C1 segment of cervical spinal cord (tissue), 14 donors: ENCODE measurements at regions not wholly inside any gene's neighbourhood (a gene's known extent, or its start where the extent isn't known, plus 50 kb on each side); places are given as distances from the start of the nearest gene placed in this dataset.

Source experiments
- DNase-seq, 14 donors: peaks; one replicate each; lab custom pipeline; 2025; lab: John Stamatoyannopoulos, UW

GRCh38 chr9:82313697-82314096 is 325.1 kb downstream of the SPATA31D1 start:
- no peak for DNase-seq

DNA sequence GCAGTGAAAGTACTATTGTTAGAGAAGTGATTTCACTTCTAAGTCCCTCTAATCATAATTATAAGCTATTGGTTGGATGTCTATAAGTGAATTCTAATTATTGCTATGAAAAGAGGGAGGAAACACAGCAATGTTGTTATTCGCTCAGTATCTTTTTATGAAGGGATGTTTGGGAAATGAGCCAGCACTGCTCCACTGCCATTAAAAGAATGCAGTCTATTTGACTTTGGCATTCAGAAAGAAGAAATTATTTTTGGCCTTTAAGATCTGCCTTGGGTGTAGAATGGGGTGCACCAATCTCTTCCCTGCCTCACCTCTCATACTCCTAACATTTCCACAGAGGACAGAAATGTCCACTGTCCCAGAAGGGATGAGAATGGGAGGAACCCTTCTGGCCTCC is 332.0 kb downstream of the SPATA31D1 start:
- DNase-seq, result no peak

GRCh38 chr9:82325907-82326306 is 337.3 kb downstream of the SPATA31D1 start:
- DNase-seq, result no peak

- DNase-seq, result no peak
Observed at GRCh38 chr9:82327641-82328040, 339.1 kb downstream of the SPATA31D1 start.

DNA sequence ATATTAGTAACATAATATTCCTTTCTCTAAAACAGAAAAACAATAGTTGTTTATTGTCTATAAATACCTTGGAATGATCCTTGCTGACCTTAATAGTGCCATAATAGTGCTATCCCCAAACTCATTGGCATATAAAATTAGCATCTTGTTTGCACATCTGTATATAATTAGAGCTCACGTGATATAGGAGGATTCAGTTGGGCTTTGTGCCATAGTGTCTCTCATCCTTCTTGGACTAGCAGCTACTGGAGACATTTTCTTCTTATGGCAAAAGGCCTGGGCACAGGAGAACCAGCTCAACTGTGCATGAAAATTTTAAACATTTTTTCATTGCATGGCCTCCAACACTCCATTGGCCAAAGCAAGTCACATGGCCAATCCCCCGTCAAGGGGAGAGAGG is 342.5 kb downstream of the SPATA31D1 start:
- no peak for DNase-seq

GRCh38 chr9:82332018-82332773 is 343.6 kb downstream of the SPATA31D1 start:
- no peak for DNase-seq

- DNase-seq, result no peak
Observed at GRCh38 chr9:82332774-82333152, 344.2 kb downstream of the SPATA31D1 start.

DNA sequence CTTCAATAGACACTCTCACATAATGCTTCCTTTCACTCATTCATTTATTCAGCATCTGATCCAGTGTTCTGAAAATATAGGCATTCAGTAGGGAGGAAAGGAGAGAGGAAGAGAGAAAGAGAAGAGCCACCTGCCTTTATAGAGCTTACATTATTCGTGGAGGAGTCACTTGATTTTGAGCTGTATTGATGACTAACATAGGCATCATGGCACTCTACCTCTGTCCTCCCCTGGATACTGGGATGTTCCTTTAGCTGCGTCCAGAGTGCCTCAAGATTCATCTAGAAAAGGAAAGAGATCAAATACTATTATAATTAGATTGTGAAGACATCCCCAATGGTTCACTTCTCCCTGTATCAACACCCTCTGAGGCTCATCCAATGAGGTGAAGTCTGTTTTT is 345.1 kb downstream of the SPATA31D1 start:
- no peak for DNase-seq

DNA sequence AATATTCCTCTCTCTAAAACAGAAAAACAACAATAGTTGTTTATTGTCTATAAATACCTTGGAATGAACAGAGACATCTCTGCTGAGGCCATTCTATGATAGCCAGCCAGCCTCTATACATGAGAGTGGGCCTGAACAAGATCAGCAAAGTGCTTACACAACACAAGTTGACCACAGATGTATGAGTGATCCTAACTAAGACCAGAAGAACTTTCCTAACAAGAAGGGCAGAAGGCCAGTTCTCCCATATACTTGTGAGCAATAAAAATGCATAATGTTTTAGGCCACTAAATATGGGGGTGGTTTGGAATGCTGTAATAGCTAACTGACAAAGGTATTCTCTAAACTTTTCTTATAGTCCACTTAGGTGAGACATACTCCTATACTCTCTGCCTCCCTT is 345.7 kb downstream of the SPATA31D1 start:
- no peak for DNase-seq

DNA sequence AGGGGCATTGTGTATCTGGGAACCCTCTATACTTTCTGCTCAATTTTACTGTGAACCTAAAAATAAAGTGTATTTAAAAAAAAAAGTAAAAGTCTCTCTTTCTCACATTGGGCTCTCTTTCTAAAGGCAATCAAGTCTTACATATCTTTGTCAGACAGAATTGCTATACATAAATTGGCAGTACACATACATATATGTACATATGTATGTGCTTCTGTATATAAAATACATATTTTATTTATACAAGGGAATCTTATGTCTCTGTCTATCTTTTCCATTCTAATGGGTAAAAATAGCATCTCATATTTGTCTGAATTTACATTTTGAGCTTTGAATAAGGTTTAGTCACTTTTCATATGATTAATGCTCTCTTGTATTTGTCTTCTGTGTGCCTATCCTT is 348.8 kb downstream of the SPATA31D1 start:
- DNase-seq, result no peak

- DNase-seq, result no peak
Observed at GRCh38 chr9:82342046-82342445, 353.5 kb downstream of the SPATA31D1 start.

DNA sequence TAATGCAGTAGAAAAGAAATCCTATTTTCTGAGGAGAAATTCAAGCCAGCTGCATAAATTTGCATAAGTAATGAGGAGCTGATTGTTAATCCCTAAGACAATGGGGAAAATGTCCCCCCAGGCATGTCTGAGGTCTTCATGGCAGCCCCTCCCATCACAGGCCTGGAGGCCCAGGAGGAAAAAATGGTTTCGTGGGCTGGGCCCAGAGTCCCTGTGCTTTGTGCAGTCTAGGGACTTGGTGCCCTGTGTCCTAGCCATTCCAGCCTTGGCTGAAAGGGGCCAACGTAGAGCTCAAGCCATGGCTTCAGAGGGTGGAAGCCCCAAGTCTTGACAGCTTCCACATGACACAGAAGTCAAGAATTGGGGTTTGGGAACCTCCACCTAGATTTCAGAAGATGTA is 357.5 kb downstream of the SPATA31D1 start:
- DNase-seq, result no peak

DNA sequence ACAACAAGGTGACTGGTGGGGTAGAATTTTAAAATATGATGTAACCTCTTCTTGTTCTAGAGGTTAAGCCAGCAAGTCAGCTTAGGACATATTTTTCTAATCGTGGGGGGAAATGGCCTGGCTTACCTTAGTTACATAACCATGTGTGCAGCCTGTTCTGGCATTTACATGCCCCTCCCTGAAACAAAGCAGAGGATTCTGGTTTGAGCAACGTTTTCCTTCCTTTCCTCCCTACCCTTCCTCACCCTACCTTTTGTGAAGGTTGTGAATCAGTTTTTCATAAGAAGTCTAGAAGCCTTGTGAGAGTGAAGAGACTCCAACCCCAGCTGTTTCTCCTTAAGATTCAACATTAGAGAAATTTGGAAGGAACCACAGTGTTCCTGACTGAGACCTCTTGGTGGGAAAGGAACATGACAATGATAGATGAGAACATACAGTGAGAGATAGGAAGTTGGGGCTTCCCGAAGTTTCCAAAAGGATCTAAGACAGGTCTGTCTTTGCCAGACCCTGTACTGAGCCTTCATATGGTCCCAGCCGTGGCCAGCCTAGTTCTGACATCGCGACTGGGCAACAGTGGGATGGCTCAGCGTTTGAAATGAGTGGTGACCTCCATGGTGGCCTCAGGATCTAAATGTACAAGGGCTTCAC is 365.2 kb downstream of the SPATA31D1 start:
- no peak for DNase-seq

- no peak for DNase-seq
Observed at GRCh38 chr9:82354279-82354659, 365.7 kb downstream of the SPATA31D1 start.

GRCh38 chr9:82356131-82356530 is 367.6 kb downstream of the SPATA31D1 start:
- no peak for DNase-seq

- DNase-seq, result no peak
Observed at GRCh38 chr9:82356871-82357270, 368.3 kb downstream of the SPATA31D1 start.

DNA sequence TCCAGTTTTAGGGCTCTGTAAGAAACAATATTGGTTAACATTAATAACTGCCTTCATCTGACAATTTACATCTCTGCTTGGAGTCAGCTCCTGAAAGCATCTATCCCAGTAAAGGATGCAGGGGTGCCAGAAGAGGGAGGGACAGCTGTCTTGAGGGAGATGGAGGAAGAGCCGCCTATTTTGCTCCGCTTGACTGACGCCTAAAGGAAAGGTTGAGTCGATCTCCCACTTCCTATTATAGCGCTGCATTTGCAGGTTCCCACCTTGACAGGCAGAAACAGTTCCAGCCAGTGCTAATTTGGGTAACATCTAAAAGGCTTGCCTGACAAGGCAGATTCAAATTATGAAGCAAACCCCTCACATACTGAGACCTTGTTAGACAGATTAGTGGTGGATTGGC is 374.6 kb downstream of the SPATA31D1 start:
- no peak for DNase-seq

- no peak for DNase-seq
Observed at GRCh38 chr9:82363682-82364081, 375.1 kb downstream of the SPATA31D1 start.

- DNase-seq, result no peak
Observed at GRCh38 chr9:82367016-82367415, 378.4 kb downstream of the SPATA31D1 start.

DNA sequence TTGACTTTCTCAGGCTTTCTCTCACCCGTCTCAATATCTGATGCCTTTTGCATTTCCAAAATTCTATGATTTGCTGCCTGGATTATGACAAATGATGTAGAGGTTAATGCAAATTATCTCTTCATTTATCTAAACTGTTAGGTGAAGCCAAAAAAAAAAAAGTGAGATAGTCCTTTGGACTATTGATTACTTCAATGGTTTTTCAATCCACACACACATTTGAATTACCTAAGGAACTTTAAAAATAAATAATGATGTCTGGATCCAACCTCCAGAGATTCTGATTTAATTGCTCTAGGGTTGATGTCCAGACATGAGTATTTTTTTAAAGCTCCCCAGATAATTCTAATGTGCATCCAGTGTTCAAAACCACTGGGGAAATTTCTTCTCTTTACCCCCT is 379.4 kb downstream of the SPATA31D1 start:
- DNase-seq, result no peak

- DNase-seq, result no peak
Observed at GRCh38 chr9:82369251-82369945, 380.8 kb downstream of the SPATA31D1 start.

DNA sequence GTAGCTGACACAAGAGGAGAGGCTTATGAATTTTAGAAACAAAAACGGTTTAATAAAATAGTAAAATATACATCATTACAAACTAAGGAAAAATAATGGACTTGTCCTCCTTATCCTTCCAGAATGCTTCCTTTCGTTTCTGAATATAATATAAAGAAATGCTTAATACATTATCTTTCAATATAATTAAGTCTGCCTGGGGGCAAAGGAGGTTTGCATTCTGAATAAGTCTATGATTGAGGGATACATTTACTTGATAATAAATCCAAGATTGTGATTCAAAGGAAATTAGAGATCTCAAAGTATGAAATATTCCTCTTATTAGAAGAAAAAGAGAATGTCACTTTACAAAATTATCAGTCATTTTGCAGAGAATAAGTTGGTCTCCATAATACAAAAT is 386.5 kb downstream of the SPATA31D1 start:
- DNase-seq, result no peak

- no peak for DNase-seq
Observed at GRCh38 chr9:82376677-82377232, 388.2 kb downstream of the SPATA31D1 start.
